NCI-H460 (cell line): ENCODE measurements at regions not wholly inside any gene's neighbourhood (a gene's known extent, or its start where the extent isn't known, plus 50 kb on each side); places are given as distances from the start of the nearest gene placed in this dataset.
"Not testable (repeated sequence)": the region's sequence is repeated elsewhere in the genome, so short reads cannot be mapped to it uniquely, and the experiment has no call there.

Experiments
- DNase-seq: peaks from one replicate; pipeline ENCODE4 v3.0.0-alpha.2; 2016; ENCODE audit warnings: low read depth; ENCODE audit errors: extremely low read depth

GRCh38 chr1:226461087-226461486 lies 53.2 kb upstream of the PARP1 start:
- DNase-seq: no peak

- DNase-seq: no peak
These were observed 56.2 kb upstream of the PARP1 start for GRCh38 chr1:226463925-226464586.

GRCh38 chr1:226464587-226464971 lies 56.7 kb upstream of the PARP1 start:
- DNase-seq: not testable (repeated sequence)

GRCh38 chr1:226466296-226466695 lies 58.4 kb upstream of the PARP1 start:
- DNase-seq: no peak

- no peak for DNase-seq
These were observed 59.5 kb upstream of the PARP1 start for GRCh38 chr1:226467443-226467842.

- DNase-seq: no peak
These were observed 63.3 kb upstream of the PARP1 start for GRCh38 chr1:226470921-226471866.

GRCh38 chr1:226473325-226473724 lies 65.4 kb upstream of the PARP1 start:
- no peak for DNase-seq

GRCh38 chr1:226474041-226474440 lies 66.1 kb upstream of the PARP1 start:
- no peak for DNase-seq

- no peak for DNase-seq
These were observed 66.7 kb upstream of the PARP1 start for GRCh38 chr1:226474443-226475141.

- no peak for DNase-seq
These were observed 67.2 kb upstream of the PARP1 start for GRCh38 chr1:226475142-226475511.

- no peak for DNase-seq
These were observed 68.2 kb upstream of the PARP1 start for GRCh38 chr1:226476066-226476465.

GRCh38 chr1:226476648-226477319 lies 68.9 kb upstream of the PARP1 start:
- DNase-seq: peak; percentile 44

- DNase-seq: no peak
These were observed 69.1 kb upstream of the STUM start for GRCh38 chr1:226479474-226479873.

- no peak for DNase-seq
These were observed 68.1 kb upstream of the STUM start for GRCh38 chr1:226480461-226480860.

- no peak for DNase-seq
These were observed 67.4 kb upstream of the STUM start for GRCh38 chr1:226481133-226481532.

- no peak for DNase-seq
These were observed 66.4 kb upstream of the STUM start for GRCh38 chr1:226482196-226482595.

- no peak for DNase-seq
These were observed 65.4 kb upstream of the STUM start for GRCh38 chr1:226482975-226483700.

GRCh38 chr1:226485192-226485591 lies 63.4 kb upstream of the STUM start:
- DNase-seq: no peak

- no peak for DNase-seq
These were observed 62.4 kb upstream of the STUM start for GRCh38 chr1:226486161-226486560.

GRCh38 chr1:226487921-226488320 lies 60.6 kb upstream of the STUM start:
- no peak for DNase-seq
